ENCODE measurements at regions not wholly inside any gene's neighbourhood (a gene's known extent, or its start where the extent isn't known, plus 50 kb on each side); places are given as distances from the start of the nearest gene placed in this dataset.

DNA sequence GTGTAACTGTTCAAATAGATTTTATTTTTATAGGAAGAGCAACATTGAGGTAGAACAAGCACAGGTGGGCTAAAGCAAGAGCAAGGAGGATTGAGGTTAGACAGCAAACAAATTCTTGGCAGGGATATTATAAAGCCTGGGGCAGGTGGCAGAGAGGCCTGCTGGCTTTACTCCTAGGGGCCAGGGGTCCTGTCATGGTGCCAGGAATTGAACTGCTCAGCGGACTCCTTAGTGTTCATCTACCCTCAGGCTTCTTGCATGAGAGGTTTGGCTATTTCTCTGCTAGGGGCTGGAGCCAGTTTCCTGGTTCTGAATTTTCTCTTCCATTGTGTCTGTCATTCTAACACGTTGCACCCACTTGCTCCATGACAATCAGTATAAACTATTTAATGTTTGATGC, 217.2 kb upstream of the NCAM1 start:
- Histone ChIP-seq H3K27me3 (ENCODE audit: control insufficient read depth, insufficient read depth, low read length) (no peaks in the 10 kb centered on the region), H3K4me1 (ENCODE audit: control insufficient read depth, insufficient read depth, low read length) (peaks cover 6% of the 10 kb centered on the region; the same call in 1 of the 2 replicates), H3K9ac (ENCODE audit: low read length) (no peak overlapping the region), H3K36me3 (ENCODE audit: control insufficient read depth, insufficient read depth, low read length) (no peaks in the 10 kb centered on the region), H3K4me3 (ENCODE audit: low read depth, low read length) (no peak overlapping the region), H3K27ac (ENCODE audit: low read depth, low read length) (no peak overlapping the region), H3K9me3 (ENCODE audit: control insufficient read depth, insufficient read depth, low read depth, low read length) (no peaks in the 10 kb centered on the region)

DNA sequence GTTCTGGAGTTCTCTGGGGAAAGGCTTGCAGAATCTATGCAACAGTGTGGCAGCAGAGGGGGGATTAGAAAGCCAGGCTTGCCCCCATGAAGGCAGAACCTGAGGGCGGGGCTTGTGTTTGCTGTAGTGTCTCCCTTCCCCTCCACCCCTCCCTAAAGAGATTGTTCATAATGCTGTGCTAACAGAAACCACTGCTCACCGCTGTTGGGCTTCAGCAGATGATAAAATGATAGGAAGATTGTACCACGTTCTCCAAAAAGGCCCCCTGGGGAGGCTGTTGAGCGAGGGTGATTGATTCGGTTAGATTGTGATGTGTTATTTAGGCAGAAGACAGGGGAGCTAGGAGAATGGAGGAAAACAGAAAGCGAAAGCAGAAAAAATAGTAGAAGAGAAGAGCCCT, 215.2 kb upstream of the NCAM1 start:
- no peaks in the 10 kb centered on the region for H3K27me3 ChIP-seq (ENCODE audit: control insufficient read depth, insufficient read depth, low read length)
- no peaks in the 10 kb centered on the region for H3K9me3 ChIP-seq (ENCODE audit: control insufficient read depth, insufficient read depth, low read depth, low read length)
- H3K9ac ChIP-seq (ENCODE audit: low read length), result no peak overlapping the region
- H3K4me1 ChIP-seq (ENCODE audit: control insufficient read depth, insufficient read depth, low read length), result peaks cover 6% of the 10 kb centered on the region; the same call in 1 of the 2 replicates
- no peak overlapping the region for H3K27ac ChIP-seq (ENCODE audit: low read depth, low read length)
- no peak overlapping the region for H3K4me3 ChIP-seq (ENCODE audit: low read depth, low read length)
- H3K36me3 ChIP-seq (ENCODE audit: control insufficient read depth, insufficient read depth, low read length), result no peaks in the 10 kb centered on the region

DNA sequence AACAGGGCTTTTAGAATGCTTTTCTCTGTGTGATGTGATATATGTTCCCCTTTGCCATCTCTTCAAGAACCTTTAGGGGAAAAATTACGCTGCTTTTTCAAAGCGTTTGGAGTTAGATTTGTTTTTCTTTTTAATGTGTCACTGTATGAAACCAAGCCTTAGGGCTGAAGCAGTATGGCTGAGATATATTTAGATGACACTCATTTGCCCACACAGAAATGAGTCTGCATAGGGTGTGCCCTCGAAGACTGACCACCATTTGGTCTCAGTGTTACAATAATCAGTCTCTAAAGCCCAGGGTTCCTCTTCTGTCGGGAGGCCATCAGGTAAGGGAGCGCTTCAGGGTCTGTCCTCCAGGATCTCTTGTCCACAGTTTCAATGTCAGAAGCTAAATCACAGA, 213.0 kb upstream of the NCAM1 start:
- H3K27ac ChIP-seq (ENCODE audit: low read depth, low read length), result no peak overlapping the region
- no peak overlapping the region for H3K4me3 ChIP-seq (ENCODE audit: low read depth, low read length)
- H3K9me3 ChIP-seq (ENCODE audit: control insufficient read depth, insufficient read depth, low read depth, low read length), result no peaks in the 10 kb centered on the region
- H3K9ac ChIP-seq (ENCODE audit: low read length), result no peak overlapping the region
- H3K4me1 ChIP-seq (ENCODE audit: control insufficient read depth, insufficient read depth, low read length), result peaks cover 6% of the 10 kb centered on the region; the same call in 1 of the 2 replicates
- no peaks in the 10 kb centered on the region for H3K36me3 ChIP-seq (ENCODE audit: control insufficient read depth, insufficient read depth, low read length)
- no peaks in the 10 kb centered on the region for H3K27me3 ChIP-seq (ENCODE audit: control insufficient read depth, insufficient read depth, low read length)

- Histone ChIP-seq H3K4me1 (ENCODE audit: control insufficient read depth, insufficient read depth, low read length) (peaks cover 6% of the 10 kb centered on the region; the same call in 1 of the 2 replicates), H3K4me3 (ENCODE audit: low read depth, low read length) (no peak overlapping the region), H3K27ac (ENCODE audit: low read depth, low read length) (no peak overlapping the region), H3K9ac (ENCODE audit: low read length) (no peak overlapping the region), H3K9me3 (ENCODE audit: control insufficient read depth, insufficient read depth, low read depth, low read length) (no peaks in the 10 kb centered on the region), H3K27me3 (ENCODE audit: control insufficient read depth, insufficient read depth, low read length) (no peaks in the 10 kb centered on the region), H3K36me3 (ENCODE audit: control insufficient read depth, insufficient read depth, low read length) (no peaks in the 10 kb centered on the region)
These were observed 212.3 kb upstream of the NCAM1 start for GRCh38 chr11:112748713-112749543.

DNA sequence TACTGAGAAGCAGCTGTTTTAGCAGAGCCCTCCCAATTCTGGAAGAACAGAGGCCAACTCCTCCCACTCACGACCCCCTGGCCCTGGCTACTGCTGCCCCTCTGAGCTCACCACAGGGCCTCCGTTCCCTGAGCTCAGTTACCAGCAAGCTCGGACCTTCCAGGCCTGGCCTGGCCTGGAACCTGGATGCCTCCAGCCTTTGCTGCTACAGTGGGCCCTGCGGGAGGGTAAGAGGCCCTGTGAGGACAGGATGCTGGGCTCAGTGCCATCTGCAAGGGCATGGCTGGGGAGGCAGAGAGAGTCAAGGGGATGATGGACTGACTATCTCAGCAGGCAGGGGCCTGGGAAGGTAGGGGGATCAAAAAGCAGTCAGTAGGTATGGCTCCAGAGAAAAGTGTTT, 209.9 kb upstream of the NCAM1 start:
- Histone ChIP-seq H3K27ac (ENCODE audit: low read depth, low read length) (no peak overlapping the region), H3K36me3 (ENCODE audit: control insufficient read depth, insufficient read depth, low read length) (no peaks in the 10 kb centered on the region), H3K4me3 (ENCODE audit: low read depth, low read length) (no peak overlapping the region), H3K27me3 (ENCODE audit: control insufficient read depth, insufficient read depth, low read length) (no peaks in the 10 kb centered on the region), H3K9ac (ENCODE audit: low read length) (no peak overlapping the region), H3K9me3 (ENCODE audit: control insufficient read depth, insufficient read depth, low read depth, low read length) (no peaks in the 10 kb centered on the region), H3K4me1 (ENCODE audit: control insufficient read depth, insufficient read depth, low read length) (peaks cover 6% of the 10 kb centered on the region; the same call in 1 of the 2 replicates)

GRCh38 chr11:112751772-112752171, 209.4 kb upstream of the NCAM1 start:
- Histone ChIP-seq H3K36me3 (ENCODE audit: control insufficient read depth, insufficient read depth, low read length) (no peaks in the 10 kb centered on the region), H3K9ac (ENCODE audit: low read length) (no peak overlapping the region), H3K4me3 (ENCODE audit: low read depth, low read length) (no peak overlapping the region), H3K4me1 (ENCODE audit: control insufficient read depth, insufficient read depth, low read length) (peaks cover 6% of the 10 kb centered on the region; the same call in 1 of the 2 replicates), H3K27me3 (ENCODE audit: control insufficient read depth, insufficient read depth, low read length) (no peaks in the 10 kb centered on the region), H3K9me3 (ENCODE audit: control insufficient read depth, insufficient read depth, low read depth, low read length) (no peaks in the 10 kb centered on the region), H3K27ac (ENCODE audit: low read depth, low read length) (no peak overlapping the region)

DNA sequence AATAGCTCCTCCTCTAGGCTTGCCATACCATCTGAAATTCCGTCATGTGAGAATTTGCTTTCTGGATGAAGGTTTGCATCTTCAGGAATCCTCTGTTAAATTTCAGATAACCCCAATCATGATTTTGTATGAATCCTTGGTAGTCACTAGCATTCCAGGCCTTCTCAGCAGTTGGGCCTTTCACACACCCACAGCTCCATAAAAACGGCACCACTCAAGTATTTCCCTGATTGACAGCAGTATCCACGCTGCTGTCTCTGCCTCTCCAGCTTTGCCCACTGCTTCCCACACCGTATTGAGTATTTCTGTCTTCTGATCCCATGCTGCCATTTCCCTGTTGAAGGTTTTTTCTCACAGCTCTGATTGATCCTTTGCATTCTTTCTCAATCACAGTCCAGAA, 208.7 kb upstream of the NCAM1 start:
- Histone ChIP-seq H3K27me3 (ENCODE audit: control insufficient read depth, insufficient read depth, low read length) (no peaks in the 10 kb centered on the region), H3K9ac (ENCODE audit: low read length) (no peak overlapping the region), H3K36me3 (ENCODE audit: control insufficient read depth, insufficient read depth, low read length) (no peaks in the 10 kb centered on the region), H3K27ac (ENCODE audit: low read depth, low read length) (no peak overlapping the region), H3K4me3 (ENCODE audit: low read depth, low read length) (no peak overlapping the region), H3K4me1 (ENCODE audit: control insufficient read depth, insufficient read depth, low read length) (peaks cover 6% of the 10 kb centered on the region; the same call in 1 of the 2 replicates), H3K9me3 (ENCODE audit: control insufficient read depth, insufficient read depth, low read depth, low read length) (no peaks in the 10 kb centered on the region)

DNA sequence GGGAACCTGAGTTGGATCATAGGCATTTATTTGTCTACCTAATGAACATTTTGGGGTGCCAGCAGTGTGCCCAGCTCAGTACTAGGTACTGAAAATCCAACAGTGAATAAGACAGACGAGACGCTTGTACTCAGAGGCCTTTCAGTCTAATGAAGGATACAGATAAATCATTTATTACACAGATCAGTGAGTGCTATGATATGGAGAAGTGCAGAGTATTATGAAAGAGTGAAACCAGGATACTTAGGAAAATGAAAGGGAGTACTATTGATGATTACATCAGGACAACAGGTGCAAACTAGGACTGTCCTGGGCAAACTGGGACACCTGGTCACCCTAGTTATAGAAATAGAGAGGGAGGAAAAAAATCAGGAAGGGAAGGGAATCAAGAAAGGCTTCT, 207.5 kb upstream of the NCAM1 start:
- Histone ChIP-seq H3K27me3 (ENCODE audit: control insufficient read depth, insufficient read depth, low read length) (no peaks in the 10 kb centered on the region), H3K36me3 (ENCODE audit: control insufficient read depth, insufficient read depth, low read length) (no peaks in the 10 kb centered on the region), H3K4me3 (ENCODE audit: low read depth, low read length) (no peak overlapping the region), H3K9me3 (ENCODE audit: control insufficient read depth, insufficient read depth, low read depth, low read length) (no peaks in the 10 kb centered on the region), H3K27ac (ENCODE audit: low read depth, low read length) (no peak overlapping the region), H3K9ac (ENCODE audit: low read length) (no peak overlapping the region), H3K4me1 (ENCODE audit: control insufficient read depth, insufficient read depth, low read length) (peaks cover 3% of the 10 kb centered on the region; the same call in 1 of the 2 replicates)

DNA sequence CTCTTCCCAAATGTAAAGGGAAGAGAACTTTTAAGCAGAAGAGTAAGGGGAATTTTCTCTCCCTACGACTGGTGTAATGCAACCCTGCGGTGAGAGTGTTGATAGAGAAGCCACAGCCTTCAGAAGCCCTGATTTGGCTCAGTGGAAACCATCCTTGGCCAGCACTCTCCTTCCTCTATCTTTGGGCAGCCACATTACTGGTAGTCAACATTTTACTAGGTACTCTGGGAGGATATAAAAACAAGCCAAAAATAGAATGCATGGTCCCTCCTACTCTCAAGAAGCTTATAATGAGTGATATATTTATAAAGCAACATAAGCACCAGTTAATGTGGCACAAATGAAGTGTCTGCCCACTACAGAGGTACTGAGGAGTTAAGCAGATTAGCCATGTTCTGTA, 201.8 kb upstream of the NCAM1 start:
- H3K27me3 ChIP-seq (ENCODE audit: control insufficient read depth, insufficient read depth, low read length), result no peaks in the 10 kb centered on the region
- no peaks in the 10 kb centered on the region for H3K9me3 ChIP-seq (ENCODE audit: control insufficient read depth, insufficient read depth, low read depth, low read length)
- H3K4me3 ChIP-seq (ENCODE audit: low read depth, low read length), result no peak overlapping the region
- no peak overlapping the region for H3K9ac ChIP-seq (ENCODE audit: low read length)
- H3K27ac ChIP-seq (ENCODE audit: low read depth, low read length), result no peak overlapping the region
- H3K36me3 ChIP-seq (ENCODE audit: control insufficient read depth, insufficient read depth, low read length), result no peaks in the 10 kb centered on the region
- no peaks in the 10 kb centered on the region for H3K4me1 ChIP-seq (ENCODE audit: control insufficient read depth, insufficient read depth, low read length)

GRCh38 chr11:112760396-112761059, 200.7 kb upstream of the NCAM1 start:
- no peaks in the 10 kb centered on the region for H3K4me1 ChIP-seq (ENCODE audit: control insufficient read depth, insufficient read depth, low read length)
- no peaks in the 10 kb centered on the region for H3K9me3 ChIP-seq (ENCODE audit: control insufficient read depth, insufficient read depth, low read depth, low read length)
- no peak overlapping the region for H3K9ac ChIP-seq (ENCODE audit: low read length)
- no peaks in the 10 kb centered on the region for H3K36me3 ChIP-seq (ENCODE audit: control insufficient read depth, insufficient read depth, low read length)
- H3K27me3 ChIP-seq (ENCODE audit: control insufficient read depth, insufficient read depth, low read length), result no peaks in the 10 kb centered on the region
- H3K27ac ChIP-seq (ENCODE audit: low read depth, low read length), result no peak overlapping the region
- no peak overlapping the region for H3K4me3 ChIP-seq (ENCODE audit: low read depth, low read length)

- no peak overlapping the region for H3K27ac ChIP-seq (ENCODE audit: low read depth, low read length)
- no peaks in the 10 kb centered on the region for H3K27me3 ChIP-seq (ENCODE audit: control insufficient read depth, insufficient read depth, low read length)
- no peaks in the 10 kb centered on the region for H3K4me1 ChIP-seq (ENCODE audit: control insufficient read depth, insufficient read depth, low read length)
- no peak overlapping the region for H3K9ac ChIP-seq (ENCODE audit: low read length)
- no peaks in the 10 kb centered on the region for H3K9me3 ChIP-seq (ENCODE audit: control insufficient read depth, insufficient read depth, low read depth, low read length)
- H3K4me3 ChIP-seq (ENCODE audit: low read depth, low read length), result no peak overlapping the region
- H3K36me3 ChIP-seq (ENCODE audit: control insufficient read depth, insufficient read depth, low read length), result no peaks in the 10 kb centered on the region
These were observed 199.1 kb upstream of the NCAM1 start for GRCh38 chr11:112761911-112762706.

All from HUES6 (cell line).